Panc1 (cell line): ENCODE measurements at regions not wholly inside any gene's neighbourhood (a gene's known extent, or its start where the extent isn't known, plus 50 kb on each side); places are given as distances from the start of the nearest gene placed in this dataset.

ENCODE experiments used
- POLR2AphosphoS5 ChIP-seq: IDR thresholded peaks from 2 replicates; pipeline ENCODE4 v1.6.1; 2012; ENCODE audit warnings: mild to moderate bottlenecking, low read depth, low read length, moderate library complexity
- SIN3A ChIP-seq: IDR thresholded peaks from 2 replicates; pipeline ENCODE4 v1.6.1; 2012; ENCODE audit warnings: low read depth, mild to moderate bottlenecking, low read length, moderate library complexity, borderline replicate concordance; ENCODE audit not compliant: insufficient read depth
- TCF7L2 ChIP-seq: IDR thresholded peaks from 2 replicates; pipeline ENCODE4 v1.6.1; 2011; ENCODE audit warnings: mild to moderate bottlenecking, low read depth, low read length, inconsistent platforms
- TF ChIP-seq, protein P1 (sequence below): fragments of 450-650 bp; IDR thresholded peaks from 2 replicates; pipeline ENCODE4 v1.5.1; 2017; ENCODE audit warnings: mild to moderate bottlenecking
- TF ChIP-seq, protein P2 (sequence below), 2 experiments: IDR thresholded peaks; 2 replicates each; pipeline ENCODE4 v1.6.1; 2011 to 2012; ENCODE audit warnings: low read depth in 2 of 2, control low read depth in 1 of 2, low read length in 1 of 2, mild to moderate bottlenecking in 1 of 2, moderate library complexity in 1 of 2; ENCODE audit not compliant: insufficient read depth in 1 of 2

DNA sequence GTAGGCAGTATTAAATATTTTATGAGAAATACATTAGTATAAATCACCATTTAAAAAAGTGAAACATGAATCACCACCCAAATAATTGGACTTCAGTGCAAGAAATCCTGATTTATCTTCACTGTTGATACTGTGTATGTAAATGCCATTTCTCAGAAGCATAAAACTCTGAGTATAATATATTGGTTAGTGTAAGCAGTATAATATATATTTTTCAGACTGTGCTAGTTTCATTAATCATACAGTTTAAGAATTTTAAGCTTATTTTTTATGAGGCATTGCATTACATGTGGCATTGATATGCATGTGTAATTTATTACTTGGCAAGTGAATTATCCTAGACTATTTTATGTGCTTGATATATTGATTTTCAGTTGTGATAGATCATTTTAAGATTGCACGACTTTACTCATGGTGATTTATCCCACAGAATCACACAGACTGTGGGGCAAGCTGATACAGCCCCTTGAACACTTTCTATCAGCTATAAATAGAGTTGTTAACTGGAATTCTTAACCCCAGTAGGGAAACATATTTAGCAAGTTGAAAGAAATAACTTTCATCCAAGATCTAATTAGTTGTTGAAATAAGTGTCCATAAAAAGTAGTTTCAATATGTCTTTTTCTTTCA lies 403.5 kb downstream of the RPL10L start:
- TF ChIP-seq, protein P1, sequence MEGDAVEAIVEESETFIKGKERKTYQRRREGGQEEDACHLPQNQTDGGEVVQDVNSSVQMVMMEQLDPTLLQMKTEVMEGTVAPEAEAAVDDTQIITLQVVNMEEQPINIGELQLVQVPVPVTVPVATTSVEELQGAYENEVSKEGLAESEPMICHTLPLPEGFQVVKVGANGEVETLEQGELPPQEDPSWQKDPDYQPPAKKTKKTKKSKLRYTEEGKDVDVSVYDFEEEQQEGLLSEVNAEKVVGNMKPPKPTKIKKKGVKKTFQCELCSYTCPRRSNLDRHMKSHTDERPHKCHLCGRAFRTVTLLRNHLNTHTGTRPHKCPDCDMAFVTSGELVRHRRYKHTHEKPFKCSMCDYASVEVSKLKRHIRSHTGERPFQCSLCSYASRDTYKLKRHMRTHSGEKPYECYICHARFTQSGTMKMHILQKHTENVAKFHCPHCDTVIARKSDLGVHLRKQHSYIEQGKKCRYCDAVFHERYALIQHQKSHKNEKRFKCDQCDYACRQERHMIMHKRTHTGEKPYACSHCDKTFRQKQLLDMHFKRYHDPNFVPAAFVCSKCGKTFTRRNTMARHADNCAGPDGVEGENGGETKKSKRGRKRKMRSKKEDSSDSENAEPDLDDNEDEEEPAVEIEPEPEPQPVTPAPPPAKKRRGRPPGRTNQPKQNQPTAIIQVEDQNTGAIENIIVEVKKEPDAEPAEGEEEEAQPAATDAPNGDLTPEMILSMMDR = no peak
- TF ChIP-seq POLR2AphosphoS5 = no peak
- no peak for TF ChIP-seq TCF7L2
- TF ChIP-seq, protein P2, sequence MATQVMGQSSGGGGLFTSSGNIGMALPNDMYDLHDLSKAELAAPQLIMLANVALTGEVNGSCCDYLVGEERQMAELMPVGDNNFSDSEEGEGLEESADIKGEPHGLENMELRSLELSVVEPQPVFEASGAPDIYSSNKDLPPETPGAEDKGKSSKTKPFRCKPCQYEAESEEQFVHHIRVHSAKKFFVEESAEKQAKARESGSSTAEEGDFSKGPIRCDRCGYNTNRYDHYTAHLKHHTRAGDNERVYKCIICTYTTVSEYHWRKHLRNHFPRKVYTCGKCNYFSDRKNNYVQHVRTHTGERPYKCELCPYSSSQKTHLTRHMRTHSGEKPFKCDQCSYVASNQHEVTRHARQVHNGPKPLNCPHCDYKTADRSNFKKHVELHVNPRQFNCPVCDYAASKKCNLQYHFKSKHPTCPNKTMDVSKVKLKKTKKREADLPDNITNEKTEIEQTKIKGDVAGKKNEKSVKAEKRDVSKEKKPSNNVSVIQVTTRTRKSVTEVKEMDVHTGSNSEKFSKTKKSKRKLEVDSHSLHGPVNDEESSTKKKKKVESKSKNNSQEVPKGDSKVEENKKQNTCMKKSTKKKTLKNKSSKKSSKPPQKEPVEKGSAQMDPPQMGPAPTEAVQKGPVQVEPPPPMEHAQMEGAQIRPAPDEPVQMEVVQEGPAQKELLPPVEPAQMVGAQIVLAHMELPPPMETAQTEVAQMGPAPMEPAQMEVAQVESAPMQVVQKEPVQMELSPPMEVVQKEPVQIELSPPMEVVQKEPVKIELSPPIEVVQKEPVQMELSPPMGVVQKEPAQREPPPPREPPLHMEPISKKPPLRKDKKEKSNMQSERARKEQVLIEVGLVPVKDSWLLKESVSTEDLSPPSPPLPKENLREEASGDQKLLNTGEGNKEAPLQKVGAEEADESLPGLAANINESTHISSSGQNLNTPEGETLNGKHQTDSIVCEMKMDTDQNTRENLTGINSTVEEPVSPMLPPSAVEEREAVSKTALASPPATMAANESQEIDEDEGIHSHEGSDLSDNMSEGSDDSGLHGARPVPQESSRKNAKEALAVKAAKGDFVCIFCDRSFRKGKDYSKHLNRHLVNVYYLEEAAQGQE (IDR thresholded peaks at IDR 0.05; ENCODE audit: insufficient read depth in 1 of 2, low read depth in 2 of 2, low read length in 1 of 2) = no peak
- no peak for TF ChIP-seq SIN3A
